Psoas muscle (tissue), 7 donors: ENCODE measurements at regions not wholly inside any gene's neighbourhood (a gene's known extent, or its start where the extent isn't known, plus 50 kb on each side); places are given as distances from the start of the nearest gene placed in this dataset.

Experiments used
- ATAC-seq, 4 donors: fragments of 200-7000 bp; cut with Tn5 transposase; one replicate each; pipeline ENCODE4 v1.9.1; 2020; ENCODE audit warnings: moderate library complexity in 3 of 4, mild to moderate bottlenecking in 2 of 4
- DNase-seq, 2 donors: peaks; one replicate each; pipeline ENCODE4 v3.0.0-alpha.2; 2020
- H3K27ac ChIP-seq: fragments of 200-600 bp; one replicate; pipeline ENCODE4 v1.8.0; 2022
- H3K27me3 ChIP-seq, 3 donors: fragments of 200-600 bp in 1 of 3; one replicate each; pipeline versions ENCODE4 v1.6.1 to v1.8.0; 2013 to 2022; ENCODE audit warnings: low read length in 2 of 3, mild to moderate bottlenecking in 2 of 3, moderate library complexity in 1 of 3; ENCODE audit not compliant: insufficient read depth in 3 of 3
- H3K36me3 ChIP-seq, 2 donors: fragments of 200-600 bp in 1 of 2; one replicate each; pipeline versions ENCODE4 v1.6.1 to v1.8.0; 2013 to 2022; ENCODE audit warnings: low read depth in 1 of 2, mild to moderate bottlenecking in 1 of 2, moderate library complexity in 1 of 2; ENCODE audit not compliant: insufficient read depth in 1 of 2
- H3K4me1 ChIP-seq: fragments of 200-600 bp; one replicate; pipeline ENCODE4 v1.8.0; 2022
- H3K4me3 ChIP-seq: fragments of 200-600 bp; one replicate; pipeline ENCODE4 v1.8.0; 2022; ENCODE audit warnings: mild to moderate bottlenecking
- H3K9me3 ChIP-seq: fragments of 200-600 bp; one replicate; pipeline ENCODE4 v1.8.0; 2022
- CTCF ChIP-seq: fragments of 200-600 bp; IDR thresholded peaks from one replicate; pipeline ENCODE4 v1.8.0; 2022; ENCODE audit warnings: antibody characterized with exemption
- WGBS, 3 donors: extraction: QIAGEN DNeasy Blood & Tissue Kit; methylation state at CpG; one replicate each; pipeline versions ENCODE4 v1.1.6 to v1.1.7; 2013; 5-methylcytosine and 5-hydroxymethylcytosine counted together
- intact Hi-C, 2 donors: fragments of 100-400 bp; cut with DNase I; formaldehyde crosslinking; loops; one replicate each; pipeline versions ENCODE4 v1.11.0 to v1.14.2; 2022
- donor health status: healthy with polysubstance abuse.
- donor health status: DM: no; HTN: no; CAD: no; lungs with moderate emphysema.
- donor health status: Bipolar disorder and iron deficiency.
- donor health status: healthy.
- donor health status: DM: yes; HTN: yes; CAD: no.
- donor health status: DM: no; HTN: no; CAD: no.
- donor health status: DM: yes; HTN: yes; CAD: no.

DNA sequence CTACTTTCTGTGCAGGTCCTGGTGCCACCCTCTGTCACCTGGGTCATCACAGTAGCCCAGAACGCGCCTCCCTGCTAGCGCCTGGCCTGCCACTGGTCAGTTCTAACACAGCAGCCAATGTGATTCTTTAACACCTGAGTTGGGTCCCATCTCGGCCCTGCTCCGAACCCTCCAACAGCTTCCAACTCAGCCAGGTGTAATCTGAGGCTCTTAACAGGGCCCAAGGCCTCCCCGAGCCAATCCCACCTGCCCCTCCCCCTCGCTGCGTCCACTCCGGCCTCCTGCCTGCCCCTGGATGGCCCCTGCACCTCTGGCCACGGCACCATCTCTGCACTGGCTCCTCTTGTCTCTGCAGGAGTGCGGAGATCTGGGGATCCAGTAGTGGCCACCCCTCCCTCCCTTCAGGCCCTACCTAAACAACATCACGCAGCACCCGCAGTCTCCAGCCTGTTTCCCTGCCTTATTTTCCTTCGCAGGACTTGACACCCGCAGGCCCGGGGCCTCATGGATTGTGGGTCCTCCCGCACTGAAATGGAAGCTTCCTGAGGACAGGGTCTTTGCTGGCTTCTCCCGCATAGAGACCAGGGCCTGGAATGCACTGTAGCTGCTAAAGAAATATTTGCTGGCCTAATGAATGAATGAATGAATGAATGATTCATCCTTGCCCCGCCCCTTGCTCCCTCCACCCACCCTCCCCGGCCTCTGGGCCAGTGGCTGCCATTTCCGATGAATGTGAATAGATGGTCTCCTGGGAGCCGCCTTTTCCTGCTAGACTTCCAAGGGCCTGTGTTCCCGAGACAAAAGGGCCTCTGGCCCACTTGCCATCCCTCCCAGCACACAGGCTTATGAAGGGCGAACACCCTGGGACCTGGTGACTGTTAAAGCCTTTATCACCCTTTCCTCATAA is 174.8 kb upstream of the FOXF1 start:
- no peaks in the 10 kb centered on the region for H3K9me3 ChIP-seq
- H3K27ac ChIP-seq = no peak overlapping the region
- ATAC-seq (no peak), DNase-seq (no peak)
- no peak for TF ChIP-seq CTCF
- no peaks in the 10 kb centered on the region for H3K4me1 ChIP-seq
- peaks cover 0 to 39% (median 3%) of the 10 kb centered on the region in 3 donors for H3K27me3 ChIP-seq
- no peak overlapping the region for H3K4me3 ChIP-seq
- 68 to 70% (median 70%) methylated on average over 23 of the region's 24 CpGs for WGBS, 3 donors
- H3K36me3 ChIP-seq = no peaks in the 10 kb centered on the region
- intact Hi-C loops = loop anchor here in 1 of 2 donors (5.0 kb wide), 1 partner anchor 392 kb away; no protein-coding TSS in a partner anchor

DNA sequence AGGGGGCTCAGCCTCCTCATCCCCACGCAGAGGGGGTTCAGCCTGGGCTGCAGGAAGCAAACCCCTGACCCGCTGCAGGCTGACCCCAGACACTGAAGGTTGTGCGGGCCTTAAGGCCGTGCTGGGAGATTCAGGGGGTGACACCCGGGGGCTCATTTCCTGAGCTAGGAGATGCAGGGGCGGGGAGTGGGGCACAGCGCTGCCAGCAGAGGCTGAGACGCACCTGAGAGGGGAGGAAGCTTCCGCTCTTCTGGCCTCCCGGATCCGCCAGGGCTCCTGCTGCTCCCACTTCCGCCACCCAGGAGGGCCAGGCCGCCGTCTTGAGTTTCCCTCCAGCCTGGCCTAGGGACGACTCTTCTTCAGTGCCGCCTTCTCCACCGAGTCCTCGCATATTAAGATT is 173.2 kb upstream of the FOXF1 start:
- no peak for ATAC-seq

DNA sequence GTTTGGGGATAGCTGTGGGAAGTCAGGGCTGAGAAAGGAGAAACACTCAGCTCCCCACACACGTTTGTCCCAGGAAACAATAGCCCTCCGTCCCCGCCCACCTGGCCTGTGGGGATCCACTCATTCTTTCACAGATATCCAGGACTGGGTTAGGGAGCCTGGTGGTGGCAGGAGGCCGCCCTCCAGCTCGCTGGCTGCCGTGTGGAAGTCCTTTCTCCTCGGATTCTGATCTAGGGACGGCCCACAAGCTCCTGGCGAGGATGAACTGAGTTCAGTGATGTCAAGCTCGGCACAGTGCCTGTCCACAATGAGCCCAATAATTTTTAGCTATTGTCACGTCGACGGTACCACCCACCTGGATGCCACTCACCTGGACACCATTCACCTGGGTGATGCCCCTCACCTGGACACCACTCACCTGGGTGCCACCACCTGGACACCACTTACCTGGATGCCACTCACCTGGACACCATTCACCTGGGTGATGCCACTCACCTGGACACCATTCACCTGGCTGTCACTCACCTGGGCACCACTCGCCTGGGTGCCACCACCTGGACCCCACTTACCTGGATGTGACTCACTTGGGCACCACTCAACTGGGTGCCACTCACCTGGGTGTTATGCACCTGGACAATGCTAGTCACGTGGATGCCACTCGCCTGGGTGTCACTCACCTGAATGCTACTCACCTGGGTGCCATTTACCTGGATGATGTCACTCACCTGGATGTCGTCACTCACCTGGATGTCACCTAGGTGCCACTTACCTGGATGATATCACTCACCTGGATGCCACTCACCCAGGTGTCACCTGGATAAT is 172.5 kb upstream of the FOXF1 start:
- ATAC-seq (no peak), DNase-seq (no peak)
- intact Hi-C loops = loop anchor here in 1 of 2 donors (5.0 kb wide), 1 partner anchor 390 kb away; no protein-coding TSS in a partner anchor
- H3K4me3 ChIP-seq = no peak overlapping the region
- TF ChIP-seq CTCF = no peak
- no peaks in the 10 kb centered on the region for H3K36me3 ChIP-seq
- WGBS, 3 donors = 73 to 79% (median 73%) methylated on average over 17 of the region's 17 CpGs
- H3K27me3 ChIP-seq = peaks cover 0 to 43% (median 0%) of the 10 kb centered on the region in 3 donors
- H3K4me1 ChIP-seq = no peaks in the 10 kb centered on the region
- no peaks in the 10 kb centered on the region for H3K9me3 ChIP-seq
- H3K27ac ChIP-seq = no peak overlapping the region

More for the DNA sequence above, 173.2 kb upstream of the FOXF1 start:
- Histone ChIP-seq H3K36me3 (no peaks in the 10 kb centered on the region), H3K27me3 (peaks cover 0 to 41% (median 3%) of the 10 kb centered on the region in 3 donors), H3K27ac (no peak overlapping the region), H3K4me3 (no peak overlapping the region), H3K4me1 (no peaks in the 10 kb centered on the region), H3K9me3 (no peaks in the 10 kb centered on the region)
- DNase-seq = no peak
- intact Hi-C loops = loop anchor here in 1 of 2 donors (5.0 kb wide), 1 partner anchor 390 kb away; no protein-coding TSS in a partner anchor
- 64 to 84% (median 82%) methylated on average over 17 to 18 of the region's 18 CpGs for WGBS, 3 donors
- no peak for TF ChIP-seq CTCF

GRCh38 chr16:86338403-86339115 is 171.8 kb upstream of the FOXF1 start:
- intact Hi-C loops = loop anchor here in 1 of 2 donors (5.0 kb wide), 1 partner anchor 389 kb away; no protein-coding TSS in a partner anchor
- TF ChIP-seq CTCF = no peak
- no peak for DNase-seq

More at GRCh38 chr16:86338403-86339115, 171.8 kb upstream of the FOXF1 start:
- no peak for ATAC-seq
- Histone ChIP-seq H3K4me1 (no peaks in the 10 kb centered on the region), H3K4me3 (no peak overlapping the region), H3K27ac (no peak overlapping the region), H3K36me3 (no peaks in the 10 kb centered on the region), H3K9me3 (no peaks in the 10 kb centered on the region), H3K27me3 (peaks cover 0 to 43% (median 0%) of the 10 kb centered on the region in 3 donors)
- 80 to 86% (median 85%) methylated on average over 5 of the region's 5 CpGs for WGBS, 3 donors
